ENCODE measurements at regions not wholly inside any gene's neighbourhood (a gene's known extent, or its start where the extent isn't known, plus 50 kb on each side); places are given as distances from the start of the nearest gene placed in this dataset.

- TF ChIP-seq POLR2AphosphoS5 (IDR thresholded peaks at IDR 0.05; ENCODE audit: low read depth, low read length) = no peak
- TF ChIP-seq CTCF (IDR thresholded peaks at IDR 0.05 in 2 of 3, conservative IDR thresholded peaks at IDR 0.05 in 1 of 3; ENCODE audit: borderline replicate concordance in 1 of 3, insufficient read depth in 1 of 3, low read depth in 2 of 3, low read length in 2 of 3) = peak in 1 of 3 experiments; percentile 4; a peak in 1 of 6 replicates
- Histone ChIP-seq H3K27me3 (ENCODE audit: insufficient read depth, low read length) (peaks cover 18% of the 10 kb centered on the region; the same call in 1 of the 2 replicates), H3K4me1 (ENCODE audit: control insufficient read depth in 1 of 2, insufficient read depth in 2 of 2, low read length in 2 of 2) (peaks cover 3 to 9% of the 10 kb centered on the region in 2 experiments; a peak in 3 of 4 replicates), H3K27ac (ENCODE audit: low read depth, low read length) (no peak overlapping the region), H3K36me3 (ENCODE audit: control insufficient read depth in 1 of 2, insufficient read depth in 2 of 2, low read length in 2 of 2) (no peaks in the 10 kb centered on the region), H3K79me2 (ENCODE audit: insufficient read depth, low read length) (no peaks in the 10 kb centered on the region), H3K4me3 (replicated peaks in 1 of 2; ENCODE audit: low read depth in 1 of 2, low read length in 2 of 2) (no peak overlapping the region), H3K4me2 (ENCODE audit: low read length) (no peak overlapping the region), H3K9me2 (ENCODE audit: insufficient read depth) (no peaks in the 10 kb centered on the region), H3K9ac (ENCODE audit: low read length) (no peak overlapping the region), H3K9me3 (ENCODE audit: control insufficient read depth in 1 of 2, insufficient read depth in 1 of 2, low read depth in 1 of 2, low read length in 2 of 2) (no peaks in the 10 kb centered on the region), H4K20me1 (ENCODE audit: insufficient read depth) (no peaks in the 10 kb centered on the region), H2AFZ (ENCODE audit: low read depth, low read length, poor library complexity, severe bottlenecking) (no peak overlapping the region)
- DNase-seq (ENCODE audit: low read depth, low spot score) (no peak), ATAC-seq (no peak)
- RAD21 ChIA-PET (ENCODE audit: low non-redundant PET in 1 of 2, low total read pairs in 2 of 2, uncharacterized antibody in 2 of 2, unreplicated experiment in 2 of 2) = no interaction called here
- CTCF ChIA-PET = no interaction called here
- no TSS peak for BruUV-seq (replicated peaks)
- intact Hi-C loops (cut with micrococcal nuclease) = no loop called here
- POLR2A ChIA-PET = no interaction called here
Observed at GRCh38 chr19:30082168-30082567, 140.1 kb downstream of the URI1 start.

- ATAC-seq (no peak), DNase-seq (ENCODE audit: low read depth, low spot score) (no peak)
- Histone ChIP-seq H3K4me2 (ENCODE audit: low read length) (no peak overlapping the region), H2AFZ (ENCODE audit: low read depth, low read length, poor library complexity, severe bottlenecking) (no peak overlapping the region), H3K4me3 (replicated peaks in 1 of 2; ENCODE audit: low read depth in 1 of 2, low read length in 2 of 2) (no peak overlapping the region), H3K27me3 (ENCODE audit: insufficient read depth, low read length) (peaks cover 18% of the 10 kb centered on the region; the same call in 1 of the 2 replicates), H3K36me3 (ENCODE audit: control insufficient read depth in 1 of 2, insufficient read depth in 2 of 2, low read length in 2 of 2) (no peaks in the 10 kb centered on the region), H3K79me2 (ENCODE audit: insufficient read depth, low read length) (no peaks in the 10 kb centered on the region), H3K4me1 (ENCODE audit: control insufficient read depth in 1 of 2, insufficient read depth in 2 of 2, low read length in 2 of 2) (peaks cover 3 to 9% of the 10 kb centered on the region in 2 experiments; a peak in 3 of 4 replicates), H3K27ac (ENCODE audit: low read depth, low read length) (no peak overlapping the region), H3K9me2 (ENCODE audit: insufficient read depth) (no peaks in the 10 kb centered on the region), H3K9me3 (ENCODE audit: control insufficient read depth in 1 of 2, insufficient read depth in 1 of 2, low read depth in 1 of 2, low read length in 2 of 2) (no peaks in the 10 kb centered on the region), H4K20me1 (ENCODE audit: insufficient read depth) (no peaks in the 10 kb centered on the region), H3K9ac (ENCODE audit: low read length) (no peak overlapping the region)
- POLR2A ChIA-PET = no interaction called here
- BruUV-seq (replicated peaks) = no TSS peak
- CTCF ChIA-PET = no interaction called here
- RAD21 ChIA-PET (ENCODE audit: low non-redundant PET in 1 of 2, low total read pairs in 2 of 2, uncharacterized antibody in 2 of 2, unreplicated experiment in 2 of 2) = no interaction called here
- TF ChIP-seq RAD21 (IDR thresholded peaks at IDR 0.05; ENCODE audit: low read depth) (no peak), SIN3A (IDR thresholded peaks at IDR 0.05; ENCODE audit: low read depth) (no peak), ZFX (IDR thresholded peaks at IDR 0.05) (no peak), CBX3 (IDR thresholded peaks at IDR 0.05; ENCODE audit: low read depth) (no peak), ZBTB33 (IDR thresholded peaks at IDR 0.05; ENCODE audit: extremely low read depth, insufficient replicate concordance, low read length) (no peak), JUND (IDR thresholded peaks at IDR 0.05) (no peak), CEBPB (IDR thresholded peaks at IDR 0.05; ENCODE audit: low read depth) (no peak)
- intact Hi-C loops (cut with micrococcal nuclease) = no loop called here
Observed at GRCh38 chr19:30082611-30083010, 140.6 kb downstream of the URI1 start.
